GM19035 (cell line): ENCODE measurements at regions not wholly inside any gene's neighbourhood (a gene's known extent, or its start where the extent isn't known, plus 50 kb on each side); places are given as distances from the start of the nearest gene placed in this dataset.
"Not testable (repeated sequence)": the region's sequence is repeated elsewhere in the genome, so short reads cannot be mapped to it uniquely, and the experiment has no call there.

Experiments
- ATAC-seq: cut with Tn5 transposase; IDR thresholded peaks from one replicate; pipeline ENCODE4 v1.9.1; 2021; ENCODE audit not compliant: unreplicated experiment

DNA sequence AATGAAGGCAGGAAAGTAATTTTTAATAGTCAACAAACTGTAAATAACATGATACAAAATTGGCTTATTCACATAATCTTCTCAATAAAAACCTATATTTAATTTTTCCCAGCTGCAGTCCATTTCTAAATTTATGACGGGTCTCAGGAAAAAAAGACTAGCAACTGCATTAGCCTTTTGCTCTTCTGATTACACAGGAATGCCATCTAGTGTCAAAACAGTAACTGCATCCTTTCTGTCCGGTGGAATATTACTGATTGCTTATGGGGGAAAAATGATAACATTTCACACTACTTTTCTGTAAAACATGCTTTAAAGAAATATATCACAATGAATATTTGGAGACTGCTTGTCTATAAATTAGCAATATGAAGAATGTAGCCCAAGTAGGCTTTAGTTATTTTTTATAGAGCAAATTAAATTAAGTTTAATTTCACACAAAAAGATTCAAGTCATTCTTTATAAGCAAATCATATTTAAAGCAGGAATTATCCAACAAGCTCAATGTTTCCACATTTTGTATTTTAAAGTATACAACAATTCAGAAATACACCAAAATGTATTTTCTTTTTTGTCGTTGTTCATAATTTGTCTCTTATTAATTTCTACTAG lies 534.7 kb downstream of the CDH10 start:
- no peak for ATAC-seq

- no peak for ATAC-seq
Observed at GRCh38 chr5:24112420-24112819, 532.4 kb downstream of the CDH10 start.

DNA sequence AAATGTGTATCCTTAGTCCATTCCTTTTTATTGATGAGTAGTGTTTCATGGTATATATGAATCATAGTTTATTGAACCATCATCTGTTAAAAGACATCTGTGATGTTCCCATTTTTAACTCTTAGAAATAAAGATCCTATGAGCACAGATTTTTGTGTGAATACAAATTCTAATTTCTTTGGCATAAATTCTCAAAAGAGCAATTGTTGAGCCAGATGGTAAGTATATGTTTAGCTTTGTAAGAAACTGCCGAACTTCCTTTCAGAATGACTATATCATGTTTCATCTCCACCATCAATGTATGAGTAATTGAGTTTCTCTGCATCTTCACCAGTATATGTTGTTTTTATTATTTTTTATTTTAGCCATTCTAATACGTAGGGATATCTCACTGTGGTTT lies 526.4 kb downstream of the CDH10 start:
- no peak for ATAC-seq

DNA sequence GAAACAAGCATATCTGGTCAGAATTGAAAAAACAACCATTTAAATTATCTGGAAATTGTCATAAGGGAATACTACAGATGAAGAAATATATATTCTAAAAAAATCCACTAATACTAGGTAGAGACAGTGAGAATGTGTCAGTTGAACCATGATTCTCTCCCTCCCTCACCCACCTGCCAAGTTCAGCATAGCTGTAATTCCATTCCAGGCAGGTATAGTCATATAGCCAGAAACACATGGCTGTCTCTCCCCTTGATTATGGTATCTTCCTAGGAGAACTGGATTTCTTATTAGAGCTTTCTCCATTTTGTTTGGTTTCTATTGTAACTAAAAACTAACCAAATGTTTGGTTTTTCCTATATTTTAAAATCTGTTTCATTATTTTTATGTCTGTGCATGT lies 509.2 kb downstream of the CDH10 start:
- no peak for ATAC-seq

DNA sequence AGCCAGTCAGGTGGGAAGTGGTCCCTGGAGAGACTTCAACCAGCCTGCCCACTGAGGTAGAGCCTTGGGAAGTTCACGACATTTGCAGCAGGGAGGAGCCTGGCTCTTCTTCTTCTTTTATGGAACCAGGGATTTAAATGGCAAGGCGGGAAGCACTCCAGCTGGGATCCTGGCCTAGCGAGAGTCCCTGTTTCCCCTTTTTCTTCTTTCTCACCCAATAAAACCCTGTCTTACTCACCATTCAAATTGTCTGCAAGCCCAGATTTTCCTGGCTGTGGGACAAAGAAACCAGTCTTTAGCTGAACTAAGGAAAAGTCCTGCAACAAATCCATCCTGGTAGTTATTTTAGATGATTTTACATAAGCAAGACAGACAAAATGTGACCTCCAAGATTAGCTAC lies 503.7 kb downstream of the CDH10 start:
- ATAC-seq, result no peak

DNA sequence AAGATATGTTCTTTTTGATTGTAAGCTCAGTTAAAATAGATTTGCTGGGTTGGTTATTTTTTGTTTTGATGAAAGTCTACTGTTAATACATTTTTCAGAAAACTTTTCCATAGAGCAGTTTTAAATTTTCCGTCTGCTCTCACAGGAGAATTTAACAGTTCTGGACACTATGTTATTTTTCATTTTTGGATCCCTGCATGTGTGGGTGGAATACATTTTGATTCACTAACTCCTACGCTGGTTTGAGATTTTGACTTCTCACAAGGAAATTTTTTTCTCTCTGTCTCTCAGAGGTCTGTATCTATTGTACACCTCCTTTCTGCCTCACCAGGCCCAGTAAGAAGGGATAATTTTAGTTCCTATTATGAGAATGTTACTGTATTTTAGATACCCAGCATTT lies 502.4 kb downstream of the CDH10 start:
- ATAC-seq, result no peak

DNA sequence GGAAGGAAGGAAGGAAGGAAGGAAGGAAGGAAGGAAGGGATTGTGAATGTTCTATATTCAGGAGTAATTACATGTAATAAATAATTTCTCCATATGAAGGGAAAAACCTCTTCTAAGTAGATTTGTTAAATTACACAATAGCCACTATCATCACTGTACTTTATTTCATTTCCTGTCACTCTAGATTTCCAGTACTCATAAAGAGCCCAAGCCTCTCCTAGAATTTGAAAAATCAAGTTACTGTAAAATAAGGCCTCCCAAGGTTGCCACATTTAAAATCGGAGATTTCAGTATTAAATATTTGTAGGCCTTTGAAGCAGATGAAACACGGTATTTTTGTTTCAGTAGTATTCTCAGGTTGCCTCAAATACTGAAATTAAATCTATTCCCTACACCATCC lies 499.0 kb downstream of the CDH10 start:
- no peak for ATAC-seq

GRCh38 chr5:24161559-24161958 lies 483.2 kb downstream of the CDH10 start:
- no peak for ATAC-seq

- ATAC-seq, result no peak
Observed at GRCh38 chr5:24162343-24162742, 482.4 kb downstream of the CDH10 start.

- no peak for ATAC-seq
Observed at GRCh38 chr5:24163091-24163490, 481.7 kb downstream of the CDH10 start.

DNA sequence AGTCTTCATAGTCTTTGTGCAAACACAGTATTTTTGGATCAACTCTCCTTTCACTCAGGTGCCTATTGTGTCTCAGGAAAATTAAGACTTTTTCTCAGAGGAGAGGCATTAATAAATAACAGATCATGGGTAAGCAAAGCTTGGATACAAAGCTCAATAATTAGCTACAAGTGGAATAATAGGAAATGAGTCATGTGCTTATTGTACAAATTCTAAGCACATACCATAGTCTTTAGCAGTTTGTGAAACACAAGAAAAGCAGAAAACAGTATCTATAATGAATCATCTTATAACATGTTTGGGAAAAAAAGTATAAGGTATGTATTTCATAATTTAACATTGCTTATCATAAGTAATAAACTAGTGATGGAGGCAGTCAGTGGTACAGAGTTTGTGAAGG lies 477.0 kb downstream of the CDH10 start:
- ATAC-seq, result no peak

GRCh38 chr5:24170026-24170425 lies 474.8 kb downstream of the CDH10 start:
- no peak for ATAC-seq

DNA sequence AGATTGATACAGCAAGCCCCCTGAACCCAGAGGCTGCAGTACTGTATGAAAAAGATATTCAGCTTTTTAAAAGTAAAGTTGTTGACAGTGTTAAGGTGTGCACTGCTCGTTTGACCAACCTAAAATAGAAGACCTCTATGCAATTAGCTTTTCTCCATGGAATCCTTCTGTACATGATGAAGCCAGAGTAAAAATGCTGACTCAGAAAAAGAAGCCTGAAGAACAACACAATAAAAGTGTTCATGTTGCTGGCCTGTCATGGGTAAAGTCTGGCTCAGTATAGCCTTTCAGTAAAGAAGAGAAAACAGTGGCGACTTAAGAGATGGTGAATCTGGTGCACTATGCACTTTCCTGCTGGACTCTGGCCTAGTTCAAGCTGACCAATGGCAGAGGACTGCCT lies 473.8 kb downstream of the CDH10 start:
- not testable (repeated sequence) for ATAC-seq

GRCh38 chr5:24177821-24178220 lies 467.0 kb downstream of the CDH10 start:
- no peak for ATAC-seq

- ATAC-seq, result no peak
Observed at GRCh38 chr5:24183981-24184380, 460.8 kb downstream of the CDH10 start.

- no peak for ATAC-seq
Observed at GRCh38 chr5:24188216-24188925, 456.4 kb downstream of the CDH10 start.

- ATAC-seq, result no peak
Observed at GRCh38 chr5:24196789-24197188, 448.0 kb downstream of the CDH10 start.

- ATAC-seq, result no peak
Observed at GRCh38 chr5:24208686-24209106, 436.1 kb downstream of the CDH10 start.

DNA sequence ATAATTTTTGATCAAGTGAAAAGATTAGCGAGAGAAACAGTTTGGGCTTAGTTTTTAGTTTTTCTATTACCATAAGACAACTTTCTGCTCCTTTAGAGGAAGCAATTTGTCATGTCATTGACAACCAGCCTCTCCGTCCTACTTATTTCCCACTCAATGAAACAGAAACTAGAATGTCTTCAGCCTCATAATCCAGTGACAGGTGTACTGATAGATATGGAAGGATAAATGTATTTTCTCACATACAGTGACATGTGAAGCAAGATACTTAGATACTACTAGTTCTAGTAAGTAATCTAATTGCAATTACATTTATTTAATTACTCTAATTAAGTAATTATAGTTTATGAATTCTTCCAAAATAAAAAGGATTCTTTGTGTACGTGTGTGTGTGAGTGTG lies 429.7 kb downstream of the CDH10 start:
- ATAC-seq, result no peak

DNA sequence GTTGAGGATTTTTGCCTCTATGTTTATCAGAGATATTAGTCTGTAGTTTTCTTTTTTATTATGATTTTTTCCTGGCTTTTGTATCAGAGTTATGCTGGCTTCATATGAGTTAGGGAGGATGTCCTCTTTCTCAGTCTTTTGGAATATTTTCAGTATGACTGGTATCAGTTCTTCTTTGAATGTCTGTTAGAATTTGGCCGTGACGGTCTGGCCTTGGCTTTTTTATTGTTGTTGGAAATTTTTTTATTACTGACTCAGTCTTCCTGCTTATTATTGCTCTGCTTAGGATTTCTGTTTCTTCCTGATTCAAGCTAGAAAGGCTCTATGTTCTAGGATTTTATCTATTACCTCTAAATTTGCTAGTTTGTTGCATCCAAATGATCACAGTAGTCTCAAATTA lies 421.9 kb downstream of the CDH10 start:
- ATAC-seq, result no peak

DNA sequence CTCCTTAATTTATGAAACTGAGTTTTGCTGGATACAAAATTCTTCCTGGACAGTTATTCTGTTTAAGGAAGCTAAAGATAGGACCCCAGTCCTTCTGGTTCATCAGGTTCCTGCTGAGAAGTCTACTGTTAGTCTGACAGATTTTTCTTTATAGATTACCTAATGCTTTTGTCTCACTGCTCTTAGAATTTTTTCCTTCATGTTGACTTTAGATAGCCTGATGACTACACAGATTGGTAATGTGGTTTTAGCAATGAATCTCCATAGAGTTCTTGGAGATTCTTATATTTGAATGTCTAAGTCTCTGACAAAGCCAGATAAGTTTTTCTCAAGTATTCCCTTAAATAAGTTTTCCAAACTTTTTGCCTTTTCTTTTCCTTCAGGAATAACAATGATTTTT lies 419.7 kb downstream of the CDH10 start:
- no peak for ATAC-seq

- ATAC-seq, result no peak
Observed at GRCh38 chr5:24226479-24226878, 418.3 kb downstream of the CDH10 start.

GRCh38 chr5:24227881-24228280 lies 416.9 kb downstream of the CDH10 start:
- ATAC-seq, result not testable (repeated sequence)
